GM18951 (cell line): ENCODE measurements at regions not wholly inside any gene's neighbourhood (a gene's known extent, or its start where the extent isn't known, plus 50 kb on each side); places are given as distances from the start of the nearest gene placed in this dataset.

Experiments used
- POLR2A ChIP-seq: IDR thresholded peaks from 4 replicates; pipeline ENCODE4 v1.6.1; 2011; ENCODE audit warnings: mild to moderate bottlenecking; ENCODE audit not compliant: insufficient read length, insufficient read depth; ENCODE audit errors: extremely low read depth
- in situ Hi-C: fragments of 300-500 bp; cut with MboI; formaldehyde crosslinking; loops from one replicate; pipeline ENCODE4 v1.12.0; 2022; ENCODE audit warnings: low sequenced_read_pairs, mixed read lengths, inconsistent platforms; ENCODE audit not compliant: unreplicated experiment

- no peak for TF ChIP-seq POLR2A
- in situ Hi-C loops = no loop called here
Observed at GRCh38 chr5:4197151-4197550, 601.5 kb downstream of the IRX1 start.

- in situ Hi-C loops = no loop called here
- TF ChIP-seq POLR2A = no peak
Observed at GRCh38 chr5:4198461-4198860, 602.8 kb downstream of the IRX1 start.

- in situ Hi-C loops = no loop called here
- no peak for TF ChIP-seq POLR2A
Observed at GRCh38 chr5:4199049-4199841, 603.6 kb downstream of the IRX1 start.

- no peak for TF ChIP-seq POLR2A
- in situ Hi-C loops = no loop called here
Observed at GRCh38 chr5:4203146-4203545, 607.5 kb downstream of the IRX1 start.

GRCh38 chr5:4204276-4205141 lies 608.9 kb downstream of the IRX1 start:
- TF ChIP-seq POLR2A = no peak

GRCh38 chr5:4205398-4205797 lies 609.8 kb downstream of the IRX1 start:
- in situ Hi-C loops = no loop called here
- TF ChIP-seq POLR2A = no peak

More at GRCh38 chr5:4204276-4205141, 608.9 kb downstream of the IRX1 start:
- in situ Hi-C loops = no loop called here

- in situ Hi-C loops = no loop called here
- TF ChIP-seq POLR2A = no peak
Observed at GRCh38 chr5:4206127-4206526, 610.5 kb downstream of the IRX1 start.

GRCh38 chr5:4207486-4207885 lies 611.9 kb downstream of the IRX1 start:
- no peak for TF ChIP-seq POLR2A
- in situ Hi-C loops = no loop called here

- TF ChIP-seq POLR2A = no peak
- in situ Hi-C loops = no loop called here
Observed at GRCh38 chr5:4208537-4208936, 612.9 kb downstream of the IRX1 start.

- no peak for TF ChIP-seq POLR2A
- in situ Hi-C loops = no loop called here
Observed at GRCh38 chr5:4208996-4209395, 613.4 kb downstream of the IRX1 start.

- in situ Hi-C loops = no loop called here
Observed at GRCh38 chr5:4212071-4212739, 616.6 kb downstream of the IRX1 start.

GRCh38 chr5:4212981-4213819 lies 617.6 kb downstream of the IRX1 start:
- TF ChIP-seq POLR2A = no peak
- in situ Hi-C loops = no loop called here

More at GRCh38 chr5:4212071-4212739, 616.6 kb downstream of the IRX1 start:
- no peak for TF ChIP-seq POLR2A

- no peak for TF ChIP-seq POLR2A
- in situ Hi-C loops = no loop called here
Observed at GRCh38 chr5:4215143-4215542, 619.5 kb downstream of the IRX1 start.

GRCh38 chr5:4216142-4216541 lies 620.5 kb downstream of the IRX1 start:
- no peak for TF ChIP-seq POLR2A
- in situ Hi-C loops = no loop called here
